GM12801 (cell line): ENCODE measurements at regions not wholly inside any gene's neighbourhood (a gene's known extent, or its start where the extent isn't known, plus 50 kb on each side); places are given as distances from the start of the nearest gene placed in this dataset.

Source experiments
- CTCF ChIP-seq: IDR thresholded peaks from one replicate; pipeline ENCODE4 v1.5.1; 2011; ENCODE audit warnings: control low read depth; ENCODE audit not compliant: insufficient read length; ENCODE audit errors: extremely low read depth

GRCh38 chr10:64261092-64261491 lies 739.9 kb downstream of the REEP3 start:
- TF ChIP-seq CTCF = no peak

GRCh38 chr10:64261676-64262075 lies 740.5 kb downstream of the REEP3 start:
- no peak for TF ChIP-seq CTCF

GRCh38 chr10:64265961-64266360 lies 744.8 kb downstream of the REEP3 start:
- no peak for TF ChIP-seq CTCF

- no peak for TF ChIP-seq CTCF
Observed at GRCh38 chr10:64271508-64271907, 750.3 kb downstream of the REEP3 start.

GRCh38 chr10:64271983-64272382 lies 750.8 kb downstream of the REEP3 start:
- no peak for TF ChIP-seq CTCF

GRCh38 chr10:64275001-64275400 lies 753.8 kb downstream of the REEP3 start:
- TF ChIP-seq CTCF = no peak

GRCh38 chr10:64275774-64276173 lies 754.6 kb downstream of the REEP3 start:
- TF ChIP-seq CTCF = no peak

GRCh38 chr10:64277536-64277935 lies 756.3 kb downstream of the REEP3 start:
- TF ChIP-seq CTCF = no peak
